GM20000 (cell line): ENCODE measurements at regions not wholly inside any gene's neighbourhood (a gene's known extent, or its start where the extent isn't known, plus 50 kb on each side); places are given as distances from the start of the nearest gene placed in this dataset.

Experiments used
- DNase-seq: peaks from one replicate; pipeline ENCODE4 v3.0.0; 2012; ENCODE audit warnings: low spot score
- TF ChIP-seq, protein P1 (sequence below): IDR thresholded peaks from 2 replicates; pipeline ENCODE4 v1.5.1; 2012; ENCODE audit warnings: mild to moderate bottlenecking, control low read depth; ENCODE audit errors: extremely low read depth, missing control alignments

DNA sequence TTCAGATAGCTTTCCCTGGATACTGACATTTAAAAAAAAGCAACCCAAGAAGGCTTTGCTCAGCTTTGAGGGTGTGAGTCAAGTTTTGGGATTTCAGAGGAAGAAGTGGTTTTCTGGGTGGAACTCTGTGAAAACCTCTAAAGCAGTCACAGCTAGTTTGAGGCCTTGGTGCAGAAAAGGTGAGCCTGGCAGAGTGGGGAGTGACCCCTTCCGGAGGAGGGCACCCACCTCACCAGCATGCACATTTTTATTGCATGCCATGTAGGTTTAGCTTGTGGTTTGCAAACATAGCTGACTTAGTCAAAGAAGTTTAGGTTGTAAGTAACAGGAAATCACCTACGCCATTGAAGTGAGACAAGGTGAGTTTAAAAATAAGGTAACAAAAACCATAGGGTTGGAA lies 146.8 kb upstream of the PMEPA1 start:
- TF ChIP-seq, protein P1, sequence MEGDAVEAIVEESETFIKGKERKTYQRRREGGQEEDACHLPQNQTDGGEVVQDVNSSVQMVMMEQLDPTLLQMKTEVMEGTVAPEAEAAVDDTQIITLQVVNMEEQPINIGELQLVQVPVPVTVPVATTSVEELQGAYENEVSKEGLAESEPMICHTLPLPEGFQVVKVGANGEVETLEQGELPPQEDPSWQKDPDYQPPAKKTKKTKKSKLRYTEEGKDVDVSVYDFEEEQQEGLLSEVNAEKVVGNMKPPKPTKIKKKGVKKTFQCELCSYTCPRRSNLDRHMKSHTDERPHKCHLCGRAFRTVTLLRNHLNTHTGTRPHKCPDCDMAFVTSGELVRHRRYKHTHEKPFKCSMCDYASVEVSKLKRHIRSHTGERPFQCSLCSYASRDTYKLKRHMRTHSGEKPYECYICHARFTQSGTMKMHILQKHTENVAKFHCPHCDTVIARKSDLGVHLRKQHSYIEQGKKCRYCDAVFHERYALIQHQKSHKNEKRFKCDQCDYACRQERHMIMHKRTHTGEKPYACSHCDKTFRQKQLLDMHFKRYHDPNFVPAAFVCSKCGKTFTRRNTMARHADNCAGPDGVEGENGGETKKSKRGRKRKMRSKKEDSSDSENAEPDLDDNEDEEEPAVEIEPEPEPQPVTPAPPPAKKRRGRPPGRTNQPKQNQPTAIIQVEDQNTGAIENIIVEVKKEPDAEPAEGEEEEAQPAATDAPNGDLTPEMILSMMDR: no peak
- DNase-seq: no peak

DNA sequence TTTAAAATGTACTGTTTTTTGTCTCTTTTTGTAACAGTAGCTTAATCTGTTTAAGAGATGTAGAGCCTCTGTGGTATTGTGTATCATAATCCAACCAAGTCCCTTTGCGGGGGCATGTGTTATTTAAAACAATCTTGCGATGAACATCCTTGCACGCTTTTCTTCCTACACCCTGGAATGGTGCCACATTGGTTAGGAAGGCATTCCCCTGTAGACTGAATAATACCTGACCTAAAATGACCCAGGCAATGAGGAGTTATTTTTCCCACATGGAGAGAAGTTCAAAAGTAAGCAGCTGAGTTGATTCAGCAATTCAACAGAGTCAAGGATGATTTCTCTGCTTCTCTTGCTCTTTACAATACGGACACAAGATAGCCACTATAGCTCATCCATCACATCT lies 142.0 kb upstream of the PMEPA1 start:
- TF ChIP-seq, protein P1: no peak
- DNase-seq: no peak

DNA sequence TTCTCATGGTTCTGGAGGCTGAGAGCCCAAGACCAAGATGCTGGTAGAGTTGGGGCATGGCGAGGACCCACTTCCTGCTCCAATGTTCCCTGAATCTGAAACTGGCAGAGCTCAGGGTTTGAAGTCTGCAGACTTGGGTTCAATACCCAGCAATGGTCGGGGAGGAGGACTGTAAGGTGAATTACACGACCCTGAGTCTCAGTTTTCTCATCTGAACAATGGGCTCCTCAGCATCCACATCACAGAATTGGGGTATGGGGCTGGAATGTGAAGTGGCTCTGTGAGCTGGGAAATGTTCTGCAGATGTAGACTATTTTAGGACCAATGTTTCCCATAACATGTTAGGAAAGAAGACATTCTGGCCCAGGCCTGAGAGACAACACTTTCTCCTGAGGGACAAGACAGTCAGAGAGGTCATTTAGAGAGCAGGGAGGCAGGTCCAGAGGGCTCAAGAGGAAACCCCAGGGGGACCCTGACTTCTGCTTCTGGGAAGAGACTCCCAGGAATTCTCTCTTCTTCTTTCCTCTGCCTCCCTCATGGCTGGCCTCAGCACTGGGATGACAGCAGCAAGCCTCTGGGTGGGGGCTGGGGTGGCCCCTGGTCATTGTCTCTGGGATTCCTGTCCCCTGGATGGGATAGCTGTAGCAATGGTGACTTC lies 141.3 kb upstream of the PMEPA1 start:
- TF ChIP-seq, protein P1: no peak
- DNase-seq: no peak

DNA sequence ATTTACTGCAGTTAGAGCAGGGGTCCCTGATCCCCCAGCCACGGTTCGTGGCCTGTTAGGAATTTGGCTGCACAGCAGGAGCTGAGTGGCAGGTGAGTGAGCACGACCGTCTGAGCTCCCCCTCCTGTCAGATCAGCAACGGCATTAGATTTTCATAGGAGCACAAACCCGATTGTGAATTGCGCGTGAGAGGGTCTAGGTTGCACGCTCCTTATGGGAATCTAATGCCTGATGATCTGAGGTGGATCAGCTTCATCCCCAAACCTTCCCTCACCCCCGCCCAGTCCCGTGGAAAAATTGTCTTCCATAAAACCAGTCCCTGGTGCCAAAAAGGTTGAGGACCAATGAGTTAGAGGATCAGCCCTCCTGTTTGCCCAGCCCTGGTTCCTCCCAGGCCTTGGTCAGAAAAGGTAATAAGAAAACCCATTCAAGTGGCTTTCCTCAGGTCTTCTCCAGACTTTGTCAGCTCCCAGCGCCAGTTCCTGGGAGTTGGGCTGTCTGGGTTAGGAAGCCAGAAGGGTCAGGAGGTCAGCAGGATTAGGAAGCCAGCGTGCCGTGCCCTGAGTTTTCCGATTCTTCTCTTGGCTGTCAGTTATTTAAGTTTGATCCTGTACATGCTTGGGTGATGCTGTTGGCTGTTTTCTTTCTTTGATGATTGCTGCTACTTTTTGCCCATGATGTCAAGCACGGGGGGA lies 139.9 kb upstream of the PMEPA1 start:
- DNase-seq: no peak
- TF ChIP-seq, protein P1: no peak

DNA sequence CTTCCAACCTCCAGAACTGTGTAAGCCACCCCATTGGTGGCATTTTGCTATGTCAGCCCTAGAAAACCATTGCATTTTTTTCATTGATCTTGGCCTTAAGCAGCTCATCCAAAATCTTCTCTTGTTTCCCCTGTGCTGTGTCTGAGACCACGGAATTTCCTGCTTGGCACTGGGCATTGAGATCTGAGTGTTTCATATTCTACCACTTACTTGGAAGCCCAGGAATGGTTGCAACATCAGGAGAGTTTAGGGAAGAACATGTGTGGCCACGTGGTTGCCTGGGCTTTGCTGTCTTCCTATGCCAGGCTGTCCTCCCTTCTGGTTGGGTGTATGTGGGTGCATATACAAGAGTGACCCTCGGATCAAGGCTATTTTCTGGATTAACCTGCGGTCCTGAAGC lies 139.3 kb upstream of the PMEPA1 start:
- TF ChIP-seq, protein P1: no peak
- DNase-seq: no peak

DNA sequence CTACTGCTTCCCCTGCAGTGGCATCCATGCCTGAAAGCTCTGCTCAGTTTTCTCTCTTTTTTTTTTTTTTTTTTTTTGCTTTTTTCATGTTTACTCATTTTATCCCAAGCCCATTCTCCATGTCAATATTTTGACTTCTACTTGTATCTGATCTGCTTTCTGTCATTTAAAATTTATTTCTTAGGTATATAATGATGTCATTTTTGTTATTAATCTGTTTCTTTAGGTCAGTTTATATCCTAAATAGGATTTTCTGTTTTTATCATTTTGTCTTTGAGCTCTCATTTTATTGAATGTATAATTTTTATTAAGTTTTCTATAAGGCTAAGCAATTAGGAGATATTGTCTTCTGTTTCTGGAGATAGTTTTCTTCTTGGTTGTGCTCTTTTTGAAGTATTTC lies 138.5 kb upstream of the PMEPA1 start:
- TF ChIP-seq, protein P1: no peak
- no peak for DNase-seq

DNA sequence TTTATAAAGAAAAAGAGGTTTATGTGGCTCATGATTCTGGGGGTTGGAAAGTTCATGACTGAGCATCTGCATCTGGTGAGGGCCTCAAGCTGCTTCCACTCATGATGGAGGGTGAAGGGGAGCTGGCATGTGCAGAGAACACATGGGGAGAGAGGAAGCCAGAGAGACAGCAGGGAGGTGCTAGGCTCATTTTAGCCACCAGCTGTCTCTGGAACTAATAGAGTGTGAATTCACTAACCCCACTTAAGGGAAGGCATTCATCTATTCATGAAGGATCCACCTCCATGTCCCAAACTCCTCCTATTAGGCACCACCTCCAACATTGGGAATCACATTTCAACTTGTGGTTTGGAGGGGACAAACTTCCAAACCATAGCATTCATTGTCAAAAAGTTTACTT lies 137.3 kb upstream of the PMEPA1 start:
- no peak for DNase-seq
- TF ChIP-seq, protein P1: no peak
